HL-60 (cell line): ENCODE measurements at regions not wholly inside any gene's neighbourhood (a gene's known extent, or its start where the extent isn't known, plus 50 kb on each side); places are given as distances from the start of the nearest gene placed in this dataset.

Source experiments
- GABPA ChIP-seq: IDR thresholded peaks from 2 replicates; pipeline ENCODE4 v1.6.1; 2012; ENCODE audit warnings: low read depth
- POLR2AphosphoS5 ChIP-seq: IDR thresholded peaks from 2 replicates; pipeline ENCODE4 v1.6.1; 2012; ENCODE audit warnings: low read depth
- TF ChIP-seq, protein P1 (sequence below): IDR thresholded peaks from one replicate; pipeline ENCODE4 v1.5.1; 2011; ENCODE audit warnings: low read length, control low read depth, inconsistent platforms; ENCODE audit not compliant: insufficient read depth
- TF ChIP-seq, protein P2 (sequence below): IDR thresholded peaks from 2 replicates; pipeline ENCODE4 v1.6.1; 2012; ENCODE audit warnings: low read depth; ENCODE audit not compliant: insufficient replicate concordance

DNA sequence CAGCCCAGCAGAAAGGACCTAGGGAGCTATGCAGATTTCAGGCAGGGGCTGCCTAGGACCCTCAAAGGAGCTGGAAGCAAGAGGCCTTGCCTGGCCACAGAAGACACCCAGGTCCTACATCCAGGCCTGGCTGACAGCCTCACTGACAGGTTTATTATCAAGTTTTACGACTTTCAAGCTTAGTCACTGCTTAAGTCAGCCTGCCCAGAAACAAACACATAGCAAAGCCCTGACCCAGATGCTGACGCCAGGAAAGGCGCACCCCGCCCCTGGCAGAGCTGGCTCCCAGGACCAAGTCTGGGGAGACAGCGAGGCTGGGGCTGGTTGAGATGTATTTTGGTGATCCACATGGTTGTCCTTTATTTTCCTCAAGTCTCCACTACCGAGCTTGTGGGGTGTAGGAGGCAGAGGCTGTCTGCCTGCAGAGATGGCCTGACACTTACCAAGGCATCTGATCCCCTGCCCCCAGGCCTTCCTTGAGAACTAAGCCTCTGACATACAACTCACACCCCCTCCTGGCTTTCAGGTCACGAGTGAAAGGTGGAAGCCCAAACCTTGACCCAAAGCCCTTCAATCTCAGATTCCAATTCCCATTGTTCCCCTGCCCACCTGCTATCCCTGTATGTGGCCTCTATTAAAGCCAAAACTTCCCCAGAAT is 80.7 kb upstream of the EMX2 start:
- TF ChIP-seq, protein P1, sequence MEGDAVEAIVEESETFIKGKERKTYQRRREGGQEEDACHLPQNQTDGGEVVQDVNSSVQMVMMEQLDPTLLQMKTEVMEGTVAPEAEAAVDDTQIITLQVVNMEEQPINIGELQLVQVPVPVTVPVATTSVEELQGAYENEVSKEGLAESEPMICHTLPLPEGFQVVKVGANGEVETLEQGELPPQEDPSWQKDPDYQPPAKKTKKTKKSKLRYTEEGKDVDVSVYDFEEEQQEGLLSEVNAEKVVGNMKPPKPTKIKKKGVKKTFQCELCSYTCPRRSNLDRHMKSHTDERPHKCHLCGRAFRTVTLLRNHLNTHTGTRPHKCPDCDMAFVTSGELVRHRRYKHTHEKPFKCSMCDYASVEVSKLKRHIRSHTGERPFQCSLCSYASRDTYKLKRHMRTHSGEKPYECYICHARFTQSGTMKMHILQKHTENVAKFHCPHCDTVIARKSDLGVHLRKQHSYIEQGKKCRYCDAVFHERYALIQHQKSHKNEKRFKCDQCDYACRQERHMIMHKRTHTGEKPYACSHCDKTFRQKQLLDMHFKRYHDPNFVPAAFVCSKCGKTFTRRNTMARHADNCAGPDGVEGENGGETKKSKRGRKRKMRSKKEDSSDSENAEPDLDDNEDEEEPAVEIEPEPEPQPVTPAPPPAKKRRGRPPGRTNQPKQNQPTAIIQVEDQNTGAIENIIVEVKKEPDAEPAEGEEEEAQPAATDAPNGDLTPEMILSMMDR: no peak
- TF ChIP-seq, protein P2, sequence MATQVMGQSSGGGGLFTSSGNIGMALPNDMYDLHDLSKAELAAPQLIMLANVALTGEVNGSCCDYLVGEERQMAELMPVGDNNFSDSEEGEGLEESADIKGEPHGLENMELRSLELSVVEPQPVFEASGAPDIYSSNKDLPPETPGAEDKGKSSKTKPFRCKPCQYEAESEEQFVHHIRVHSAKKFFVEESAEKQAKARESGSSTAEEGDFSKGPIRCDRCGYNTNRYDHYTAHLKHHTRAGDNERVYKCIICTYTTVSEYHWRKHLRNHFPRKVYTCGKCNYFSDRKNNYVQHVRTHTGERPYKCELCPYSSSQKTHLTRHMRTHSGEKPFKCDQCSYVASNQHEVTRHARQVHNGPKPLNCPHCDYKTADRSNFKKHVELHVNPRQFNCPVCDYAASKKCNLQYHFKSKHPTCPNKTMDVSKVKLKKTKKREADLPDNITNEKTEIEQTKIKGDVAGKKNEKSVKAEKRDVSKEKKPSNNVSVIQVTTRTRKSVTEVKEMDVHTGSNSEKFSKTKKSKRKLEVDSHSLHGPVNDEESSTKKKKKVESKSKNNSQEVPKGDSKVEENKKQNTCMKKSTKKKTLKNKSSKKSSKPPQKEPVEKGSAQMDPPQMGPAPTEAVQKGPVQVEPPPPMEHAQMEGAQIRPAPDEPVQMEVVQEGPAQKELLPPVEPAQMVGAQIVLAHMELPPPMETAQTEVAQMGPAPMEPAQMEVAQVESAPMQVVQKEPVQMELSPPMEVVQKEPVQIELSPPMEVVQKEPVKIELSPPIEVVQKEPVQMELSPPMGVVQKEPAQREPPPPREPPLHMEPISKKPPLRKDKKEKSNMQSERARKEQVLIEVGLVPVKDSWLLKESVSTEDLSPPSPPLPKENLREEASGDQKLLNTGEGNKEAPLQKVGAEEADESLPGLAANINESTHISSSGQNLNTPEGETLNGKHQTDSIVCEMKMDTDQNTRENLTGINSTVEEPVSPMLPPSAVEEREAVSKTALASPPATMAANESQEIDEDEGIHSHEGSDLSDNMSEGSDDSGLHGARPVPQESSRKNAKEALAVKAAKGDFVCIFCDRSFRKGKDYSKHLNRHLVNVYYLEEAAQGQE: no peak
- TF ChIP-seq POLR2AphosphoS5 (no peak), GABPA (no peak)
